Vagina (tissue), 2 donors: ENCODE measurements at regions not wholly inside any gene's neighbourhood (a gene's known extent, or its start where the extent isn't known, plus 50 kb on each side); places are given as distances from the start of the nearest gene placed in this dataset.

Experiments
- POLR2A ChIP-seq, 2 donors: fragments of 450-650 bp; IDR thresholded peaks; one replicate each; pipeline ENCODE4 v1.6.1; 2017; ENCODE audit warnings: antibody characterized with exemption in 2 of 2, mild to moderate bottlenecking in 2 of 2, moderate library complexity in 2 of 2
- POLR2AphosphoS5 ChIP-seq, 2 donors: sonication (generic); formaldehyde crosslinking; IDR thresholded peaks; one replicate each; pipeline ENCODE4 v1.9.0; 2017; ENCODE audit warnings: antibody characterized with exemption in 2 of 2, mild to moderate bottlenecking in 2 of 2, low read depth in 1 of 2; ENCODE audit not compliant: insufficient read depth in 1 of 2
- TF ChIP-seq, protein P1 (sequence below), 3 experiments: fragments of 450-650 bp in 2 of 3; fragments of 200-600 bp in 1 of 3; sonication (generic) in 1 of 3; IDR thresholded peaks; one replicate each; pipeline ENCODE4 v1.5.1; 2017 to 2019; ENCODE audit warnings: antibody characterized with exemption in 3 of 3, mild to moderate bottlenecking in 2 of 3, moderate library complexity in 2 of 3

DNA sequence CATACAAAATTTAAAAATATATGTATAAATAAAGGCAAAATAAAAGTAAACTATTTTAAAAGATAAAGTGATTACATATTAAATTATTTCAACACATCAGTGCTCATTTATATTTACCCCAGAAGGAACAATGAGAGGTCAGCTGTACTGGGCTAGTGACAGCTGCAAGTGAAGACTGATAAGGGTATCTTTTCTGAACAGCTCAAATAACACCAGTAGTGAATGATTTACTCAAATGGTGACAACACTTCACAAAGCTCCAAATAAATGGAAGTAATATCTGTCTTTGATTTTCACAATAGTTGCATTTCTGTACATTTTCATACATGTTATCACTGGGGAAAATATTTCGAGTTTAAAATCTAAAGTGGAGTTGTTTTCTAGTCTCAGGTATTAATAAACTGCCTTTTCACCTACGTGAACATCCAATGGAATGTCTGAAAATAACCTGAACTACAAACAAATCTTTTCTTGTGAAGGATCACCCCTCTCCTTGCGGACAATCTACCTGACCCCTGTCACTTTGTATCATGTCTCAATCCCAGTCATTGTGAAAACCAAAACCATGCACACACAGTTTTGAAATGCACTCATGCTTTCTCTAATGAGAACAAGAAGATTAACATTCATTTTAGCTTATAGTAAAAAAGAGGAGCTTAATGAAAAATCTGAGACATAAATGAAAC is 1928.8 kb upstream of the CELF4 start:
- TF ChIP-seq, protein P1, sequence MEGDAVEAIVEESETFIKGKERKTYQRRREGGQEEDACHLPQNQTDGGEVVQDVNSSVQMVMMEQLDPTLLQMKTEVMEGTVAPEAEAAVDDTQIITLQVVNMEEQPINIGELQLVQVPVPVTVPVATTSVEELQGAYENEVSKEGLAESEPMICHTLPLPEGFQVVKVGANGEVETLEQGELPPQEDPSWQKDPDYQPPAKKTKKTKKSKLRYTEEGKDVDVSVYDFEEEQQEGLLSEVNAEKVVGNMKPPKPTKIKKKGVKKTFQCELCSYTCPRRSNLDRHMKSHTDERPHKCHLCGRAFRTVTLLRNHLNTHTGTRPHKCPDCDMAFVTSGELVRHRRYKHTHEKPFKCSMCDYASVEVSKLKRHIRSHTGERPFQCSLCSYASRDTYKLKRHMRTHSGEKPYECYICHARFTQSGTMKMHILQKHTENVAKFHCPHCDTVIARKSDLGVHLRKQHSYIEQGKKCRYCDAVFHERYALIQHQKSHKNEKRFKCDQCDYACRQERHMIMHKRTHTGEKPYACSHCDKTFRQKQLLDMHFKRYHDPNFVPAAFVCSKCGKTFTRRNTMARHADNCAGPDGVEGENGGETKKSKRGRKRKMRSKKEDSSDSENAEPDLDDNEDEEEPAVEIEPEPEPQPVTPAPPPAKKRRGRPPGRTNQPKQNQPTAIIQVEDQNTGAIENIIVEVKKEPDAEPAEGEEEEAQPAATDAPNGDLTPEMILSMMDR (IDR thresholded peaks at IDR 0.05): no peak
- TF ChIP-seq POLR2AphosphoS5 (IDR thresholded peaks at IDR 0.05; ENCODE audit: insufficient read depth in 1 of 2, low read depth in 1 of 2): no peak
- TF ChIP-seq POLR2A (IDR thresholded peaks at IDR 0.05): no peak
